WTC11 (cell line): ENCODE measurements at regions not wholly inside any gene's neighbourhood (a gene's known extent, or its start where the extent isn't known, plus 50 kb on each side); places are given as distances from the start of the nearest gene placed in this dataset.

Source experiments
- FOXK1 ChIP-seq: sonication (generic); formaldehyde crosslinking; IDR thresholded peaks from 2 replicates; pipeline ENCODE4 v1.8.0; 2022; ENCODE audit warnings: mild to moderate bottlenecking, moderate library complexity, missing genetic modification reagents
- NR3C1 ChIP-seq: sonication (generic); formaldehyde crosslinking; conservative IDR thresholded peaks from 2 replicates; pipeline ENCODE4 v1.8.1; 2023; ENCODE audit warnings: low read depth, mild to moderate bottlenecking, missing genetic modification reagents
- RELA ChIP-seq: sonication (generic); formaldehyde crosslinking; IDR thresholded peaks from 2 replicates; pipeline ENCODE4 v1.8.1; 2022; ENCODE audit warnings: missing genetic modification reagents, mild to moderate bottlenecking, borderline replicate concordance
- USF2 ChIP-seq: sonication (generic); formaldehyde crosslinking; IDR thresholded peaks from 2 replicates; pipeline ENCODE4 v1.8.1; 2023; ENCODE audit warnings: mild to moderate bottlenecking, missing genetic modification reagents, moderate library complexity

- no peak for TF ChIP-seq NR3C1
- no peak for TF ChIP-seq USF2 (CRISPR knock-in tag)
- no peak for TF ChIP-seq RELA (CRISPR knock-in tag)
- TF ChIP-seq FOXK1 (CRISPR knock-in tag) = no peak
Measured at GRCh38 chr2:82690757-82691411, 1768.2 kb downstream of the SUCLG1 start.
